Hematopoietic multipotent progenitor cell (in vitro differentiated cells): ENCODE measurements at regions not wholly inside any gene's neighbourhood (a gene's known extent, or its start where the extent isn't known, plus 50 kb on each side); places are given as distances from the start of the nearest gene placed in this dataset.

ENCODE experiments used
- DNase-seq, 3 donors: peaks; one replicate each; pipeline ENCODE4 v3.0.0-alpha.2; 2011 to 2015; ENCODE audit warnings: low read depth in 2 of 3, low spot score in 2 of 3

DNA sequence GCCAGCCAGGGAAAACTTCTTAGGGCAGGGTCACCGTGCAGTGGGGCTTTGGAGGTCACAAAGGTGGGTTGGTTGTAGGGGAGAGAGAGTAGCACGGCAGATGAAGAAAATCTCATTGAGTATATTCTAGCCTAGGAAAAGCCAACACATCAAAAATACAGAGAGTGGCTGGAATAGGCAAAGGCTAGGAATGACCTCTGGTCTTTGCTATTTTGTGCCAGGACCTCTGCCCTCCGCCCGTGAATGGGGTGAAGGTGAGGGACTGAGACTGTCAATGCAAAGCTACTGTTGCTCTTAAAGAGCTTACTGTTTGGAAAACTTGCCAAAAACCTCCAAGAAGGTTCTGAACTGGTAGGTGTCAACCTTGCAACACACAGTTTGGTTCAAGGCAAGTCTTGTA lies 346.7 kb downstream of the CDH26 start:
- no peak for DNase-seq

DNA sequence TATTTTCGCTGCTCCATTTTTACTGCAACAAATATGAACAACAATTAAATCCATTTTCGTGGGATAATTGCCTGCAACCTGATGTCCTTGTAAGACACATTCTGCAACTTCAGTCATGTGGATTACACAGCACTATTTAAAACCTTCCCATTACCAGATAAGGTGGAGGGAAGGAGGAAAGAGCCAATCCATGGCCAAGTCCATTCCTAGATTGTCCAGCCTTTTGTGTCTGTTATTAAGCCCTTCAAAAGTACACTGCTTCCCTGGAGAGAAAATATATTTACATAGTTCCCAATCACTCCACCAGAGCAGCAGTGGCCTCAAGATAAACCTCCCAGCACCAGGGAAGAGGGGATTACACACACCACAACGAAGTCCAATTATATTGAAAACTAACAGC lies 347.9 kb downstream of the CDH26 start:
- DNase-seq = no peak

DNA sequence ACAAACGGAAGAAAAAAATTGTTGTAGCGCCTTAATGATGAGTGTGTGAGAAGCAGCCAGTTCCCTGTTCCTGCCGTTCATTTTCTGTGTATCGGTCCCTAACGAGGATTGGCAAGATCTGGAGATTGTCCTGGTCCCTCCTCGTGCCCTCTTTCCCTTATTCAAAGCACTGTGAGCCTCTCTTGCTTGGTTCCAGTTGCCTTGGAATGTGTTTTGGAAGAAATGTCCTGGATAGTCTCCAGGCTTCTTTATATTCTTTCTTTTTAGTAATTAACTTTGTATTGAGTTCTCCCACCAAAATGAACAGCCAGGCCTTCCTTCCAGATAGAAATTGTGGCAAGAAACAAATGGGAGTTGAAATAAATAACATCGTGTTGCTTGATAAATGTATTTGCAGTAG lies 348.3 kb downstream of the CDH26 start:
- no peak for DNase-seq

DNA sequence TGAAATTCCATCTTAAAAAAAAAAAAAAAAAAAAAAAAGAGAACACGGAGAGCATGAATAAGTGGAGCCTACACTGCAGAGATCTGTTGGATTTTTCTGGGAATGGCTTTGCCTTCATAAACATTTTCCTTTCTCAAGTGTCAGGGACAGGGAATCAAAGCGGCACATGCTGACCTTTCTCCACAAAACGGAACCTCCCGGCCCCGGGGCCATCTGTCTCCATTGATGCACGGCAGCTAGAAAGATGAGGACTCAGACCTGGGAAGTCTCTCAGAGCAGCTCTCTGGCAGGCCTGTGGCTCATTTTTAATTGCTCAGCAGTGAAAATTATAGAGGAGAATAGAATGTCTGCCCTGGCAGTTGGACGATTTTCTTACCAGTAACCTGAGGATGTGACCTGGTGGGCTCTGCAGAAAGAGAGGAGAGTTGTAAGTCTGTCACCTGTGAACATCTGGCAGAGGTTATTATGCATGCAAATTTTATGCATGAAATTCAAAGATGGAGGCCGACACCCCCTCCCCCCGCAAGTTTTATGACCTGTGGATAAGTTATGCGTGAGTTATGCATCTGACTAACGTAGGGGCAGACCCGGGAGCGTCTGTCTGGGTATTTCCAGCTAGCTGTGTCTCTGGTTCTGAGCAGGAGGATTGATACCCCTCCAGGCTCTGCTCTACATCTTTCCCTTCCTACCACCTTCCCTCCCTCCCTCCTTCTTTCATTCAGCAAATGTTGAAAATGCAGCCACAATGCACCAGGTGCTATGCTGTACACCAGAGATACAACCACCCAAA lies 352.5 kb downstream of the CDH26 start:
- no peak for DNase-seq

DNA sequence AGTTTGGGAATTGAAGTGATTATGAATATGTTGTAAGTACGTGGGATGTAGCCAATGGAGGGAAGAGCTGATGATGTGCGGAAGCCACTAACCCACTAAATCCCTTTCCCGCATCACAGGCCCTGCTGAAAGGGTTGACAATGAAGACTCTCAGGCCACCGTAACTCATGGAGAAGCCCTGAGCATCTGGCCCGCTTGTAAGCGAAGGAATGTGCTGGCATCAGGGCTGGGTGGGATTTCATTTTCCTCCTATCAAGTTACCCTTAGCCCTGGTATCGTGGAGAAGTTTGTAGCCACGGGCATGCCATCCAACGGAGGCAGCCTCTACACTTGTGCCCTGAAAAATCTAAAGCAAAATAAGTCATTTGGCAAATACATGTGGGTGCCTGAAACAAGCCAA lies 355.0 kb downstream of the CDH26 start:
- no peak for DNase-seq

DNA sequence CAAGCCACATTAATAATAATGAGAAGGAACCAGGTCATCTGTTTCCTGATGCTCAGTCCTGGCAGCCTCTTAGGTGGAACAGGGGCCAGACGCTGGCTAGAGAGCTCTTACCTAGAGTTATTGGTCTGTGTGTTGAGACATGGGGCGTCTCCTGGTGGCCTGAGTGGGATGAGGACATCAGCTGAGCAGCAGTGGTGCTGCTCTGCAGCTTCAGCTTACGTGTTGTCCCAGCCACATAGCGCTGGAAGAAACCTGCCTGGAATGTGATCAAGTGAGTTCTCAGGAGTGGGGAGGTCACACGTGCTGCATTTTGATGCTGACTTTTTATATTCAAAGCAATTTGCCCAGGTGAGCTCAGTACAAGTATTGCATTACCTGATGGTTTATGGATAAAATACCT lies 355.4 kb downstream of the CDH26 start:
- DNase-seq = no peak

DNA sequence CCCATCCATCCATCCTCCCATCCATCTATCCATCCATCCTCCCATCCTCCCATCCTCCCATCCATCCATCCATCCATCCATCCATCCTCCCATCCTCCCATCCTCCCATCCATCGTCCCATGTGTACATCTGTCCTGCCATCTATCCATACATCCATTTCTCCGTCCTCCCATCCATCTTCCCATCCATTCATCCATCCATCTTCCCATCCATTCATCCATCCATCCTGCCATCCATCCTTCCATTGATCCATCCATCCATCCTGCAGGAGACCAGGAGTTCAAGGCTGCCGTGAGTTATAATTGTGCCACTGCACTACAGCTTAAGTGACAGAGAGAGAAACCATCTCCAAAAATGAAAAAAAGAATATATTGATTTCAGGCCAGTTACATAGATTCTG lies 356.5 kb downstream of the CDH26 start:
- no peak for DNase-seq

DNA sequence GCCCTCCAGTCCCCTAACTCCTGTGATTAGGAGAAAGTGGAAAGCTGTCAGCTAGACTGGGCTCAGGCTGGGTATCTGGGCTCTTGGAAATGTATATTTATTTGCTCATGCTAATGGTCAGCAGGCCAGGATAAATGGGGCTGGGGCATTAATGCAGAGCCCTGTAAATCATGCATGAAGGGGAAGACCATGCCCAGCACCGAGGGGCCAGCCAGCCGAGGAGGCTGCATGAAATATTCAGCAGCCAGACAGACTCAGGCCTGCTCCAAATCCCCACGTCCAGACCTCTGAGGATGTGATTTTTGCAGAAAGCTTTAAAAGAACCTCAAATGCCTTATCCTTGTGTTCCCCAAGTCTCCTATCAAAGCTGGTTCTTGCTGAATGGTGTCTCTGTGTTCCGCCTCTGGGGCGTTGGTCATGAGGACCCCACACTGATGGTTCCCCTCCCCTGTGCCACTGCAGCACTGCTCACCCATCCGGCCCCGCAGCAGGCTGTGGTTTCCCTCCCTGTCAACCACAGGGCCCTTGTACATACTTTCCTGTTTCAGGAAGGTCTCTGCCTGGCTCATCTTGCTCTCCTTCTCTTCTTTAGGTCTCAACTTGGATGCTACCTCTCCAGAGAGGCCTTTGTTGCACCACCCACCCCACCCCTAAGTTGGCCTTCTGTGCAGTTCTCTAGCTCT lies 358.4 kb downstream of the CDH26 start:
- no peak for DNase-seq

DNA sequence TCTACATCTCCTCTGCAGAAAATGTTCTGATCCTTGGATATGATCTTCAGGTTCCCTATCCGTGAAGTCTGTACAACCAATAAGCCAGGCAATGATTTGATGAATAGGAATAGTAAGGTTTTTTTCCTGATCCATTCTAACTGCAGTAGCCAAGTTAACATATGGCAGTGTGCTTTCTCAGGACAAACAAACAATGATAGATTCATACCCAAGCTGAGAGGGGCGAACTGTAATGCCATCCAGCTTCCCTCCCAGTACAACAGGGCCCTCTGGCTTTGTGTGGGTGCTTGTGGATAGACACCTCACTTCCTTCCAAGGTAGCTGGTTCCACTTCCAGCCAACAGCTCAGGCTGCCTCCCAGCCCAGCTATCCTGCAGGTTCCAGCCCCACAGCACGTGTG lies 359.2 kb downstream of the CDH26 start:
- DNase-seq = no peak

DNA sequence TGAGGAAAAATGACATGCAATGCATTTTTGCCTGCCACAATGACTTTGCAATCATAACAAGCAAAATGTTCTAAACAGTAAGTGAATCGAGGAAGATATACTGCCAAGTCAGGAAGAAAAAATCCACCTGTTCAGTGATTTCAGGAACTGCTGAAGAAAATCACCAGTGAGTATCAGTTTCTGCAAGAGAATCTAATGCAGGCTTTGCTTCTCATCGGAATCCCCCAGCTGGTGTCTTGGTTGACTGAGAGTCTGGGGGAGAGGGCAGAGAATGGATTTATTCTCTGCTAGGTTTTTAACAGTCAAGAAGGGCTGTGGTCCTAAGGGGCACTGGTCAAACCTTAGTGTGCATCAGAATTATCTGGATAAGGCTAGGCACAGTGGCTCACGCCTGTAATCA lies 363.4 kb downstream of the CDH26 start:
- DNase-seq = no peak

DNA sequence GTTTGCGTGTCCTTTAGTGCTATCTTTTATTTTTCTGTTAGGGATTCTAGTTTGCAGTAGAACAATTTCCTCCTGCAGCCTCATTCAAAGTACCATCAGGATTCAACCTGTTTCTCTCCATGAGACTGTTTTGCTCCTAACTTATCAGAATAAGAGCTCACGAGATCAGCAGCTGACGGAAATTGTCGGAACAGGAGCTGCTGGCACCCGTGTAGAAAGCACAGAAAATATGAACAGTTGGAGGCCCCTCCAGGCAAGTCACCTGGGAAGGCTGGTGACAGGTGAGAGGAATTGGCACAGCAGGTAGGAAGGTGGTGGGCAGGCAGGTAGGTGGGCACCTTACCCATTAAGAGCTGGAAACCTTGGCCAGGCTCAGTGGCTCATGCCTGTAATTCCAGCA lies 368.6 kb downstream of the CDH26 start:
- DNase-seq = no peak

DNA sequence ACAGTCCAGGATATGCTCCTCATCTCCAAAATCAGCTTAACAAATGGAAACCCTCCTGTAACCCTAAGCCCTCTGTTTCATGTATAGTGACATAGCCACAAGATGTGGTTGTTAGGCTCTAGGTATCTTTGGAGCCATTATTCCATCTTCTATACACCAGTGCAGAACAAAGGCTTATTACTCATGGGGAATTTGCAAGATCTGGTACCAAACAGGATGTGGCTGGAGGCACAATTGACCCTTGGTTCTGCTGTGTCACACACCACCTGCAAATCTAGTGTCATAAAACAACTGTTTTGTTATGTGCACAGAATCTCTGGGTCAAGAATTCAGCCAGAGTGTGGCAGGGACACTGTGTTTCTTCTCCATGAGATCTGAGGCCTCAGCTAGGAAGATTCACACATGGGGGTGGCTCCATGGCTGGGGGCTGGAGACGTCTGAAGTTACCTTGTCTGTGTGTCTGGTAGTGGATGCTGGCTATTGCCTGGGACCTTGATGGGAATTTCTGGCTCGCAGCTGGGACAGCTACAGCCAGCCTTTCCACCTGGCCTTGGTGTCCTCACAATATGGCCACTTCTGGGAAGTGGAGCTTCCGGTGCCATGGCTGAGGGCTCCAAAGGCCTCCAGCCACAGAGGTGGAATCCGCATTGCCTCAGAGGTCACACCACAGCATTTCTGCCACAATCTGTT lies 369.9 kb downstream of the CDH26 start:
- DNase-seq = no peak

DNA sequence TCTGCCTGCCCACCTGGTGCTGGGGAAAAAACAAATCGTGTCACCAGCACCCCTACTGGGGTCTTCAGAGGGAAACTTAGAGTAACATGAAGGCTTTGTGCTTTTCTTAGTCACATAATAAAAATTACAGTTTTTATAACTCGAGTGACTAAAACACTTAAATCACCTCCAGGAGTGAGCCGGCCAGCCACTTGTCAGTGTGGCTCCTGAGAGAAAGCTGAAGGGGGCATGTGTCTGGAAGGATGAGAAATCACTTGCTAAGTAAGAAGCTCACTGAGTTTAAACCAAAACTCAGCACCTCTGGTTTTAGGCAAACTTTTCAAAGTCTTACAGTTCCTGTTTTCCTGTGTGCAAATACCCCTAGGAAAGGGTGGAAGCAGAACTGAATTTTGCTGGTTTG lies 372.2 kb downstream of the CDH26 start:
- DNase-seq = no peak

DNA sequence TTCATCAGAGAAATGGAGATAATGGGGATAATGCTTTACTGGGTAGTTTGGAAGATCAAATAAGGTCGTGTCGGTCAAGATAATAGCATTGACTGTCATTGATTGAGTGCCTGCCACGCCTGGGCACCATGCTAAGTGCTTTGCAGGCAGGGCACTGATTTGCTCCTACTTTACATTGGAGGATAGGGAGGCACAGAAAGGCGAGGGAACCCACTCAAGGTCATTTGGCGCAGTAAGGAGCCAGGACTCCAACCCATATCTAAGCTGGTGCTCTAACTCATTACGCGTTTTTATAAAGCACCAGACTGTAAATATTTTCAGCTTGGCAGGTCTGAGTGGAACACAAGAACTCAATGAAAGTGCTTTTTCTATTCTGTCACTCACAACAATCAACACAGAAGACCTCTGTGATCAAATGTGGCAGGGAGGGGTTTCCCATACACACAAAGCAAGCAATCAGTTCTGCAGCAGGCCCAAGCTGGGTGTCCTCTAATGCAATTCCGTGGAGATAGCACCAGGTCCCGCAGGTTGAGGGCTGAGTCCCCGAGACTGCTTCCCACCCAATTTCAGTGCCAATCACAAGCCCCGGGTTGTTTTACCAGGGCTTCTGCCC lies 373.6 kb downstream of the CDH26 start:
- DNase-seq = no peak

DNA sequence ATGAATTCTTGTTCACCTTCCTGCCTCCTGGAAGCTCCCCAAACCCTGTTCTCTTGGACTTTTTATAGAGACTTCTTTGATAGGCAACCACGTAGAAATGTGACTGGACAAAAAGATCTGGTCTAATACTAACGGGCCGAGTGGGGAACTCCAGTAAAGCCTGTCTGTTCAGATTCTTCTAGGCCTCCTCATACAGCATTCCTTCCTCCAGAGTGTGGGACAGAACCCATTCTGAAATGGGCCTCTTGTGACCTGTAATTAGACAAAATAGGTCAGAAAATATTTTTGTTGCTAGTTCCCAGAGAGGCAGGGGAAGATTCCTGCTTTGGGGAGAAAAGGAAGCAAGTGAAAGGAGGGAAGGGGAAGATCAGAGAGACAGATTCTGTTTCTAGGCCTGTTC lies 374.3 kb downstream of the CDH26 start:
- no peak for DNase-seq

DNA sequence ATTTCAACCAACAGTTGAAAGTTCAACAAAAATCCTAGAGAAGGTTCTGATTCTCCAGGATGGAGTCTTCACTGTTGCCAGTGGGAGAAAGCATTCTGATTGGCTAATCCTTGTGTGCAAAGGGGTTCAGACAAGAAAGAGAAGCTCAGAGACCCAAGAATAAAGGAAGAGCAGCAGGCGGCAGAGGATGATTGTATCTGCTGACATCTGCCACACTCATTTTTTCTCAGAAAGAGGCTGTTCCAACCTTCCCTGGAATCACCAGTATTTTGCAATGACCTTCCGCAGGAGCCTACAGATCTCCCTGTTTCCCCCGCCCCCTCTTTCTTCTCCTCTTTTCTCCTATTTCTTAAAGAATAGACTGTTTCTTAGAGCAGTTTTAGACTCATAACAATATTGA lies 376.7 kb downstream of the CDH26 start:
- no peak for DNase-seq

DNA sequence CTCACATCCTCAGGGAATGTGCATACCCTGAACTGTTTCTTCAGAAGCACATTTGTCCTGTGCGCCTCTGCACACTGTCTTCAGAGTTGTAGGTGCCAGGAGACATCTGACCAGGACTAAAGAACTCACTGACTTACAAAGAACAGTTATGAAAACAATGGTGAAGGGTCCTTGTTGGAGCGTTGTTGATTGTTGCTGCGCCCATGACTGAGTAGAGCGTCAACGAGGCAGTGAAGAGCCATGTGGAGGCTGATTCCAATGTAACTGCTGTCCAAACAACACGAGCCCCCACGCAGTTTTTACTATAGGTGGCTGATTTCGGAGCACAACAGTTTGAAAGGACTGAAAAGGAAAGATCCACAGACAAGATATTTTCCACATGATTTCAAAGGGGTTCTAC lies 380.3 kb downstream of the CDH26 start:
- DNase-seq = no peak

DNA sequence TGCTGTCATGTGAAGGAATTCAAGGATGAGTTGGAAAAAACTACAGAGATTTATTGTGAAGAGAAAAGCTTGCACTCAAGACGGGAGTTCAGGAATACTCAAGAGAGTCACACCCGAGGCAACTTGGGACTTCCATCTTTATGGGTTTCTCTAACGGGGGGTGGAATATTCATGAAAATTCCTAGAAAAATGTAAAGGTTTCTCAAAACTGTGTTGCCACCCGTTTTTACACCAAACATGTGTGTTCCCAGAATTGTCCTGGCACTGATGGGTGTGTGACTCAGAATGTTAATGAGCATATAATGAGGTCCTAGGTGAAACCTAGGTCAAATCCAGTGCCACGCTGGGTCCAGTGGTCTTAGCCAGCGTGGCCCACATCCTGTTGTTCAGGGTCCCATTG lies 381.5 kb downstream of the CDH26 start:
- no peak for DNase-seq

DNA sequence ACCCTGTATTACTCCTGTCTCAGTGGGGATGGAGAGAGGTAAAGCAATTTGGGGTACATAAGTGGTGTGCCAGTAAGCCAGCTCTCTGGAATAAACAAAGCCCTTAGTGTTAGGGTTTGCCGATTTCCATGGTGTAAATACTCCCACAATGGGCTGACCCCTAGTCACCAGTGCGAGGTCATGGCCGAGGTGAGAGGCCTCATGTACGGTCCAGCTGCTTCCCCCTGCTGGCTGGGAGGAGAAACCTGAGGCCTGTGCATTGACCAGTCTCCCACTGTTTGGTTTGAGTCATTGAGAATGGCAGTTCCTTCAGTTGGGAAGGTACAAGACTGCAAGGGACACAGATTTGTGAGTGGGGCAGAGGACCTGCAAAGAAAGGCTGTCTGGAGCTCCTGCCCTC lies 382.0 kb downstream of the CDH26 start:
- no peak for DNase-seq

DNA sequence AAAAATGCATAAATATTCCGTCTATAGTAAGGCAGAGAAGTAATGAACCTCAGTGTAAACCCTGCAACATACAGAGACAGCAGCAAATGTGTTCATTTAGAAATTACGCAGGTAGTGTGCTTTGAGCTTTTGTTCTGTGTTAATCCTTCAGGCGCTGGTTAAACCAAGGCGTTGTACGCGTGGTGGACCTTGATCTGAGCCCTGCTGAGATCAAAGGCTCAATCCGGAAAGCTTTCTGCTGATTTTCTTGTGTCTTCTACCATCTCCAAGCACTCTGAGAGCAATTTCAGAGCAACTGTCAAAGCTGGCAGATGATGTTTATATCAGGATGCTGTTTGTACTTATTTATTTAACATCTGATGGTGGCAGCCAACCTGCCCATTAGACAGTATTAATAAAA lies 382.8 kb downstream of the CDH26 start:
- no peak for DNase-seq

DNA sequence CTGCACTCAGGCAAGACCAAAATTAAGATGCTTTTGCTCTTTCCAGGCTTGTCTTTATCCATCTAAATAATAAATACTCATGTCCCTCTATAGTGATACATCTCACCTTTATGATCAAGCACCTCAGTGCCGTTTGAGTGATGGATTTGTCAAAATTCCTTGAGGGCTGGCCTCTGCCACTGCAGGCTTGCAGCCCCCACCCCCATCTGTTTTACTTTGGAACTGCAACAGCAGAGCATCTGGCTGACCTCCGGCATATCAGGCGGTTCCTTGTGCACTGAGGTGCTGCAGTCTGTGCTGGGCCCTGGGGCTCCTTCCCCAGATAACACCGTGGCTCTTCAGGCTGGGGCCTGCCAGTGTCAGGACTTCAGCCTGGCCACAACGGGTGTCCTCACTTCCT lies 386.9 kb downstream of the CDH26 start:
- no peak for DNase-seq

DNA sequence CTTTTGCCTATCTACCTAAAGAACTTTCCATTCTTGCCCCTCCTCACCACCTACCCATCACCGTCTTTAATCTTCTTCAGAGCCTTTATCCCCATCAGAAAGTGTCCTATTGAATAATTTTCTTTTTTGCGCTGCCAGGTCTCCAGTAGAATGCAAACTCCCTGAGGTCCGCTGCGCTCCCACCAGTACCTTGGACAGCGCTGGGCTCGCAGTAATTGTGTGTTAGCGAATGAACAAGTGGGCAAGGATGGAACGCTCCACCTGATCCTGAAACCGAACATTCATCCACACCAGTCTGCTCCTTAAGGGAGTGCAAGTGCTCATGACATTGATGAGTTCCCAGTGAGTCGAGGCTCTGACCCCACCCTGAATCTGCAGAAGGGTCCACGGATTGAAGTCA lies 391.2 kb downstream of the CDH26 start:
- no peak for DNase-seq
